Natural killer cell (primary cell): ENCODE measurements at regions not wholly inside any gene's neighbourhood (a gene's known extent, or its start where the extent isn't known, plus 50 kb on each side); places are given as distances from the start of the nearest gene placed in this dataset.

Experiments used
- ATAC-seq, 3 donors: fragments of 150-1000 bp in 2 of 3; fragments of 200-7000 bp in 1 of 3; cut with Tn5 transposase; 1 replicate in 1 of 3; 2 replicates in 2 of 3; pipeline ENCODE4 v1.10.0; 2021; ENCODE audit warnings: mild to moderate bottlenecking in 2 of 3, moderate library complexity in 2 of 3
- DNase-seq, 2 donors: peaks; one replicate each; pipeline versions ENCODE4 v3.0.0 to v3.0.0-alpha.2; 2013 to 2021; ENCODE audit warnings: mixed read lengths in 1 of 2
- H3K27ac ChIP-seq: one replicate; pipeline ENCODE4 v1.5.1; 2013; ENCODE audit warnings: mild to moderate bottlenecking, low read length
- H3K27me3 ChIP-seq: one replicate; pipeline ENCODE4 v1.6.1; 2013; ENCODE audit warnings: low read length; ENCODE audit not compliant: control insufficient read depth, insufficient read depth
- H3K36me3 ChIP-seq: one replicate; pipeline ENCODE4 v1.6.1; 2013; ENCODE audit warnings: low read length; ENCODE audit not compliant: control insufficient read depth, insufficient read depth
- H3K4me1 ChIP-seq: one replicate; pipeline ENCODE4 v1.6.1; 2013; ENCODE audit warnings: low read length; ENCODE audit not compliant: control insufficient read depth, insufficient read depth
- H3K4me3 ChIP-seq: one replicate; pipeline ENCODE4 v1.5.1; 2013; ENCODE audit warnings: low read length
- H3K9me3 ChIP-seq: one replicate; pipeline ENCODE4 v1.6.1; 2013; ENCODE audit warnings: low read length; ENCODE audit not compliant: control insufficient read depth, insufficient read depth
- H3K27ac Mint-ChIP-seq, 2 donors: one replicate each; pipeline ENCODE4 v1.8.0; 2022; ENCODE audit warnings: mild to moderate bottlenecking in 2 of 2, mixed read lengths in 2 of 2, moderate library complexity in 1 of 2
- H3K27me3 Mint-ChIP-seq, 2 donors: one replicate each; pipeline ENCODE4 v1.8.0; 2022; ENCODE audit warnings: low read depth in 2 of 2, mixed read lengths in 2 of 2
- H3K36me3 Mint-ChIP-seq: one replicate; pipeline ENCODE4 v1.8.0; 2022; ENCODE audit warnings: mixed read lengths
- H3K4me1 Mint-ChIP-seq, 2 donors: one replicate each; pipeline ENCODE4 v1.8.0; 2022; ENCODE audit warnings: mixed read lengths in 2 of 2
- H3K4me3 Mint-ChIP-seq: one replicate; pipeline ENCODE4 v1.8.0; 2022; ENCODE audit warnings: mild to moderate bottlenecking, moderate library complexity, mixed read lengths
- H3K9me3 Mint-ChIP-seq, 2 donors: one replicate each; pipeline ENCODE4 v1.8.0; 2022; ENCODE audit warnings: mixed read lengths in 2 of 2
- CTCF ChIP-seq: fragments of 200-600 bp; IDR thresholded peaks from one replicate; pipeline ENCODE4 v1.8.0; 2022; ENCODE audit warnings: antibody characterized with exemption
- WGBS: methylation state at CpG from one replicate; pipeline ENCODE4 v1.1.7; 2013; ENCODE audit warnings: missing lambda C conversion rate; ENCODE audit not compliant: insufficient coverage; 5-methylcytosine and 5-hydroxymethylcytosine counted together
- intact Hi-C: fragments of 100-400 bp; cut with micrococcal nuclease; formaldehyde crosslinking; loops from one replicate; pipeline ENCODE4 v1.14.2; 2022

- H3K4me1 Mint-ChIP-seq = no peaks in the 10 kb centered on the region
- Histone ChIP-seq H3K27ac (no peak overlapping the region), H3K4me3 (no peak overlapping the region), H3K4me1 (no peaks in the 10 kb centered on the region), H3K27me3 (no peaks in the 10 kb centered on the region), H3K9me3 (no peaks in the 10 kb centered on the region), H3K36me3 (no peaks in the 10 kb centered on the region)
- WGBS = 55% methylated on average over 1 of the region's 1 CpG
- intact Hi-C loops = no loop called here
- H3K4me3 Mint-ChIP-seq = no peak overlapping the region
- DNase-seq (no peak), ATAC-seq (no peak)
- H3K27ac Mint-ChIP-seq = no peak overlapping the region
- no peaks in the 10 kb centered on the region for H3K36me3 Mint-ChIP-seq
- no peak for TF ChIP-seq CTCF
- peaks cover 0 to 3% of the 10 kb centered on the region in 2 donors for H3K9me3 Mint-ChIP-seq
- peaks cover 0 to 3% of the 10 kb centered on the region in 2 donors for H3K27me3 Mint-ChIP-seq
Observed at GRCh38 chr5:155587458-155587857, 573.9 kb downstream of the KIF4B start.

DNA sequence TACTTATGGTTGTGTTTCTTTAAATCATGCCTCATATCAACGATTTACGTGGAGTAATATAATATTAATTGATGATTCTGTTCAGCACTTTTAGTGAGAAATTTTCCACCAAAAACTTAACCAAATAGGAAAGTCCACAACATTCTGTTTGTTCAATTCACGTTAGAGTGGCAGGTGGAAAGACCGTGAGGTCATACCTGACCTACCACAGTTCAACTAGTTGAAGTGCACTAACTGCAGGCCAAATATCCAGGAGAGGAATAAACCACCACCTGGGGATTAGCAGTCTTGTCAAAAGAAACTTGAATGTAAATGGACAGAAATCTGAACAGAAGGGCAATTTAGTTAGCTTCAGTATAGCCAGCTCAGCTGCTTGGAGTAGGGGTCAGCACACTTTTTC, 577.7 kb downstream of the KIF4B start:
- WGBS = 81% methylated on average over 2 of the region's 4 CpGs
- Histone ChIP-seq H3K27ac (no peak overlapping the region), H3K9me3 (no peaks in the 10 kb centered on the region), H3K4me1 (no peaks in the 10 kb centered on the region), H3K27me3 (no peaks in the 10 kb centered on the region), H3K36me3 (no peaks in the 10 kb centered on the region), H3K4me3 (no peak overlapping the region)
- Mint-ChIP-seq H3K27ac (no peak overlapping the region), H3K36me3 (no peaks in the 10 kb centered on the region), H3K9me3 (no peaks in the 10 kb centered on the region), H3K27me3 (peaks cover 0 to 3% of the 10 kb centered on the region in 2 donors), H3K4me3 (no peak overlapping the region), H3K4me1 (no peaks in the 10 kb centered on the region)
- DNase-seq = no peak
- no peak for ATAC-seq
- no peak for TF ChIP-seq CTCF
- intact Hi-C loops = no loop called here

DNA sequence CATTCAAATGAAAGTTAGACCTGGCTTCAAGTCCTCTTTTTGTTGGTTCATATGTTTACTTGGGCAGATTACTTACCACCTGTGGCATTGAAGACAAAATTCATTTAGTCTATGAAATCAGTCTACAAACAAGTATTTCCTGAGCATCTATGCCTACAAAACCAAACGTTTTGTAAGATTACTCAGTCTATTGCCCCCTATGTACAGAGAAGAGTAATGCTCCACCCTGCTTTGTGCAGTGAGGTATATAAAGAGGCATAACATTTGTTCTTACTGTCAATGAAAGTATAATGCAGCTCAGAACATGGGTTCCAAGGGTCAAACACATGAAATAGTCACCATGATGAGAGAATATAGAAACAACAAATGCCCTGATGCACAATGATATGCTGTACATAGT, 580.7 kb downstream of the KIF4B start:
- no peak for TF ChIP-seq CTCF
- Mint-ChIP-seq H3K9me3 (no peaks in the 10 kb centered on the region), H3K27me3 (no peaks in the 10 kb centered on the region), H3K36me3 (no peaks in the 10 kb centered on the region), H3K27ac (no peak overlapping the region), H3K4me3 (no peak overlapping the region), H3K4me1 (no peaks in the 10 kb centered on the region)
- H3K4me1 ChIP-seq = no peaks in the 10 kb centered on the region
- H3K9me3 ChIP-seq = no peaks in the 10 kb centered on the region
- H3K27me3 ChIP-seq = no peaks in the 10 kb centered on the region
- no CpG with 5 or more reads among the region's 1 CpG for WGBS
- intact Hi-C loops = no loop called here
- ATAC-seq (no peak), DNase-seq (no peak)
- no peaks in the 10 kb centered on the region for H3K36me3 ChIP-seq
- no peak overlapping the region for H3K27ac ChIP-seq
- H3K4me3 ChIP-seq = no peak overlapping the region

- no peaks in the 10 kb centered on the region for H3K9me3 Mint-ChIP-seq
- no peaks in the 10 kb centered on the region for H3K36me3 Mint-ChIP-seq
- 82% methylated on average over 2 of the region's 2 CpGs for WGBS
- no peaks in the 10 kb centered on the region for H3K27me3 Mint-ChIP-seq
- H3K4me1 Mint-ChIP-seq = no peaks in the 10 kb centered on the region
- DNase-seq (no peak), ATAC-seq (no peak)
- intact Hi-C loops = no loop called here
- H3K4me3 Mint-ChIP-seq = no peak overlapping the region
- no peak for TF ChIP-seq CTCF
- H3K4me3 ChIP-seq = no peak overlapping the region
- no peaks in the 10 kb centered on the region for H3K36me3 ChIP-seq
- H3K9me3 ChIP-seq = no peaks in the 10 kb centered on the region
- H3K4me1 ChIP-seq = no peaks in the 10 kb centered on the region
- H3K27ac ChIP-seq = no peak overlapping the region
- no peaks in the 10 kb centered on the region for H3K27me3 ChIP-seq
- no peak overlapping the region for H3K27ac Mint-ChIP-seq
Observed at GRCh38 chr5:155595791-155596190, 582.2 kb downstream of the KIF4B start.
